DND-41 (cell line): ENCODE measurements at regions not wholly inside any gene's neighbourhood (a gene's known extent, or its start where the extent isn't known, plus 50 kb on each side); places are given as distances from the start of the nearest gene placed in this dataset.

ENCODE experiments used
- ATAC-seq: fragments of 200-7000 bp; cut with Tn5 transposase; 3 replicates; pipeline ENCODE4 v1.9.1; 2021; ENCODE audit warnings: low read depth; ENCODE audit not compliant: insufficient read depth
- DNase-seq: peaks from one replicate; pipeline ENCODE4 v3.0.0-alpha.2; 2020
- H2AFZ ChIP-seq: 2 replicates; pipeline ENCODE4 v1.6.0; 2012; ENCODE audit warnings: low read depth, low read length
- H3K27ac ChIP-seq: 2 replicates; pipeline ENCODE4 v1.5.1; 2012; ENCODE audit warnings: low read length, inconsistent platforms
- H3K27me3 ChIP-seq: fragments of 200-600 bp; sonication (generic); 2 replicates; pipeline ENCODE4 v1.6.0; 2012; ENCODE audit warnings: low read length, mild to moderate bottlenecking, inconsistent platforms; ENCODE audit not compliant: insufficient read depth, poor library complexity
- H3K36me3 ChIP-seq: 2 replicates; pipeline ENCODE4 v1.5.1; 2012; ENCODE audit warnings: low read length, inconsistent platforms; ENCODE audit not compliant: insufficient read depth
- H3K4me1 ChIP-seq: 2 replicates; pipeline ENCODE4 v1.5.1; 2012; ENCODE audit warnings: mild to moderate bottlenecking, low read length; ENCODE audit not compliant: insufficient read depth
- H3K4me2 ChIP-seq: 2 replicates; pipeline ENCODE4 v1.6.0; 2012; ENCODE audit warnings: mild to moderate bottlenecking, moderate library complexity, low read length, inconsistent platforms; ENCODE audit not compliant: insufficient read depth
- H3K4me3 ChIP-seq, 2 experiments: fragments of 200-600 bp in 1 of 2; shearing (Covaris generic) in 1 of 2; 2 replicates each; pipeline ENCODE4 v1.5.1; 2012 to 2016; ENCODE audit warnings: inconsistent platforms in 2 of 2, low read length in 2 of 2, mild to moderate bottlenecking in 2 of 2, low read depth in 1 of 2, moderate library complexity in 1 of 2
- H3K79me2 ChIP-seq: 2 replicates; pipeline ENCODE4 v1.6.0; 2012; ENCODE audit warnings: low read length, inconsistent platforms; ENCODE audit not compliant: insufficient read depth
- H3K9ac ChIP-seq: 2 replicates; pipeline ENCODE4 v1.6.0; 2012; ENCODE audit warnings: low read depth, mild to moderate bottlenecking, inconsistent platforms, low read length, moderate library complexity
- H3K9me3 ChIP-seq: 2 replicates; pipeline ENCODE4 v1.5.1; 2012; ENCODE audit warnings: low read length, moderate library complexity, mild to moderate bottlenecking, inconsistent platforms; ENCODE audit not compliant: insufficient read depth, severe bottlenecking
- H4K20me1 ChIP-seq: 2 replicates; pipeline ENCODE4 v1.6.0; 2012; ENCODE audit warnings: low read length; ENCODE audit not compliant: insufficient read depth
- CTCF ChIP-seq: IDR thresholded peaks from 2 replicates; pipeline ENCODE4 v1.5.1; 2012; ENCODE audit warnings: borderline replicate concordance, low read length, moderate library complexity, mild to moderate bottlenecking; ENCODE audit not compliant: poor library complexity, severe bottlenecking; ENCODE audit errors: extremely low read depth
- EZH2 ChIP-seq: IDR thresholded peaks from 3 replicates; pipeline ENCODE4 v1.6.1; 2012; ENCODE audit warnings: borderline replicate concordance, low read depth, mild to moderate bottlenecking, moderate library complexity, low read length, inconsistent platforms; ENCODE audit not compliant: severe bottlenecking

GRCh38 chr4:165678936-165679325 lies 194.1 kb upstream of the TLL1 start:
- Histone ChIP-seq H3K4me3 (no peak overlapping the region), H3K4me1 (no peaks in the 10 kb centered on the region), H3K79me2 (no peaks in the 10 kb centered on the region), H3K4me2 (no peak overlapping the region), H3K36me3 (no peaks in the 10 kb centered on the region), H3K9ac (no peak overlapping the region), H3K27ac (no peak overlapping the region), H4K20me1 (no peaks in the 10 kb centered on the region), H3K9me3 (no peaks in the 10 kb centered on the region), H3K27me3 (no peaks in the 10 kb centered on the region), H2AFZ (no peak overlapping the region)
- TF ChIP-seq CTCF (no peak), EZH2 (no peak)
- no peak for DNase-seq
- ATAC-seq, result no peak

- DNase-seq, result no peak
- no peaks in the 10 kb centered on the region for H3K79me2 ChIP-seq
- H3K36me3 ChIP-seq, result no peaks in the 10 kb centered on the region
- no peaks in the 10 kb centered on the region for H3K9me3 ChIP-seq
- no peak overlapping the region for H3K27ac ChIP-seq
- H3K4me2 ChIP-seq, result no peak overlapping the region
- H3K27me3 ChIP-seq, result no peaks in the 10 kb centered on the region
- H3K4me1 ChIP-seq, result no peaks in the 10 kb centered on the region
- H3K4me3 ChIP-seq, result no peak overlapping the region
- ATAC-seq, result no peak
- H3K9ac ChIP-seq, result no peak overlapping the region
- no peak overlapping the region for H2AFZ ChIP-seq
- TF ChIP-seq EZH2 (no peak), CTCF (no peak)
- H4K20me1 ChIP-seq, result no peaks in the 10 kb centered on the region
These were observed 192.2 kb upstream of the TLL1 start for GRCh38 chr4:165680821-165681220.

GRCh38 chr4:165682611-165683010 lies 190.4 kb upstream of the TLL1 start:
- H3K27ac ChIP-seq, result no peak overlapping the region
- no peaks in the 10 kb centered on the region for H4K20me1 ChIP-seq
- no peak overlapping the region for H3K9ac ChIP-seq
- no peaks in the 10 kb centered on the region for H3K4me1 ChIP-seq
- H3K4me3 ChIP-seq, result no peak overlapping the region
- H3K36me3 ChIP-seq, result no peaks in the 10 kb centered on the region
- H2AFZ ChIP-seq, result no peak overlapping the region
- TF ChIP-seq CTCF (no peak), EZH2 (no peak)
- no peaks in the 10 kb centered on the region for H3K79me2 ChIP-seq
- no peaks in the 10 kb centered on the region for H3K27me3 ChIP-seq
- H3K9me3 ChIP-seq, result no peaks in the 10 kb centered on the region
- no peak overlapping the region for H3K4me2 ChIP-seq
- no peak for DNase-seq
- no peak for ATAC-seq

GRCh38 chr4:165684177-165684805 lies 188.7 kb upstream of the TLL1 start:
- no peaks in the 10 kb centered on the region for H3K79me2 ChIP-seq
- H3K27me3 ChIP-seq, result no peaks in the 10 kb centered on the region
- H4K20me1 ChIP-seq, result no peaks in the 10 kb centered on the region
- no peak overlapping the region for H3K27ac ChIP-seq
- no peak for DNase-seq
- TF ChIP-seq CTCF, result no peak
- TF ChIP-seq EZH2, result no peak
- H3K36me3 ChIP-seq, result no peaks in the 10 kb centered on the region
- H3K4me3 ChIP-seq, result no peak overlapping the region
- no peak overlapping the region for H3K4me2 ChIP-seq
- no peak overlapping the region for H3K9ac ChIP-seq
- no peaks in the 10 kb centered on the region for H3K9me3 ChIP-seq
- H3K4me1 ChIP-seq, result no peaks in the 10 kb centered on the region
- ATAC-seq, result no peak
- H2AFZ ChIP-seq, result no peak overlapping the region
